GM12891 (cell line): ENCODE measurements at regions not wholly inside any gene's neighbourhood (a gene's known extent, or its start where the extent isn't known, plus 50 kb on each side); places are given as distances from the start of the nearest gene placed in this dataset.

Experiments
- DNase-seq: peaks from one replicate; pipeline ENCODE4 v3.0.0; 2011; ENCODE audit warnings: low spot score; ENCODE audit not compliant: insufficient read length
- FAIRE-seq: peaks from 2 replicates; lab custom pipeline; 2011; peaks lifted over from hg19 to GRCh38; lab: Jason Lieb, UNC
- PAX5 ChIP-seq: IDR thresholded peaks from 2 replicates; pipeline ENCODE4 v1.6.1; 2011; ENCODE audit warnings: low read length, moderate library complexity, mild to moderate bottlenecking; ENCODE audit not compliant: insufficient read depth, severe bottlenecking
- POLR2A ChIP-seq: IDR thresholded peaks from 2 replicates; pipeline ENCODE4 v1.6.1; 2011; ENCODE audit warnings: low read depth, low read length, control low read depth
- POLR2AphosphoS5 ChIP-seq: IDR thresholded peaks from 2 replicates; pipeline ENCODE4 v1.6.1; 2011; ENCODE audit warnings: low read depth, low read length, control low read depth
- POU2F2 ChIP-seq: IDR thresholded peaks from 2 replicates; pipeline ENCODE4 v1.6.1; 2011; ENCODE audit warnings: low read depth, mild to moderate bottlenecking, control low read depth, low read length, moderate library complexity
- SPI1 ChIP-seq: IDR thresholded peaks from 2 replicates; pipeline ENCODE4 v1.6.1; 2011; ENCODE audit warnings: low read depth, low read length, control low read depth
- TAF1 ChIP-seq: IDR thresholded peaks from 2 replicates; pipeline ENCODE4 v1.6.1; 2011; ENCODE audit warnings: low read depth, low read length, control low read depth

- DNase-seq (no peak), FAIRE-seq (no peak)
- TF ChIP-seq SPI1 (no peak), TAF1 (no peak), POLR2AphosphoS5 (no peak), PAX5 (no peak), POU2F2 (no peak), POLR2A (no peak)
Measured at GRCh38 chr3:40631341-40631995, 106.7 kb downstream of the ZNF621 start.

- no peak for DNase-seq
- no peak for FAIRE-seq
- TF ChIP-seq SPI1 (no peak), PAX5 (no peak), POLR2AphosphoS5 (no peak), TAF1 (no peak), POLR2A (no peak), POU2F2 (no peak)
Measured at GRCh38 chr3:40637906-40638305, 113.1 kb downstream of the ZNF621 start.

GRCh38 chr3:40639006-40639405, 114.2 kb downstream of the ZNF621 start:
- no peak for FAIRE-seq
- TF ChIP-seq POLR2AphosphoS5 (no peak), TAF1 (no peak), POLR2A (no peak), SPI1 (no peak), POU2F2 (no peak), PAX5 (no peak)
- no peak for DNase-seq

GRCh38 chr3:40642812-40643211, 118.1 kb downstream of the ZNF621 start:
- DNase-seq (no peak), FAIRE-seq (no peak)
- TF ChIP-seq POLR2AphosphoS5, result no peak
- TF ChIP-seq TAF1, result no peak
- no peak for TF ChIP-seq POLR2A
- no peak for TF ChIP-seq SPI1
- TF ChIP-seq PAX5, result no peak
- no peak for TF ChIP-seq POU2F2

GRCh38 chr3:40645883-40646282, 121.1 kb downstream of the ZNF621 start:
- DNase-seq (no peak), FAIRE-seq (no peak)
- TF ChIP-seq POLR2AphosphoS5 (no peak), SPI1 (no peak), POLR2A (no peak), POU2F2 (no peak), PAX5 (no peak), TAF1 (no peak)

- TF ChIP-seq TAF1 (no peak), POLR2AphosphoS5 (no peak), POLR2A (no peak), POU2F2 (no peak), PAX5 (no peak), SPI1 (no peak)
- FAIRE-seq (no peak), DNase-seq (no peak)
Measured at GRCh38 chr3:40649346-40649745, 124.6 kb downstream of the ZNF621 start.

- TF ChIP-seq POU2F2 (no peak), POLR2AphosphoS5 (no peak), PAX5 (no peak)
- FAIRE-seq, result no peak
- no peak for DNase-seq
Measured at GRCh38 chr3:40652072-40652471, 127.3 kb downstream of the ZNF621 start.

- TF ChIP-seq POLR2AphosphoS5 (no peak), POLR2A (no peak), PAX5 (no peak), POU2F2 (no peak), SPI1 (no peak), TAF1 (no peak)
- no peak for FAIRE-seq
- DNase-seq, result no peak
Measured at GRCh38 chr3:40653001-40653400, 128.2 kb downstream of the ZNF621 start.

GRCh38 chr3:40653878-40654277, 129.1 kb downstream of the ZNF621 start:
- DNase-seq (no peak), FAIRE-seq (no peak)

GRCh38 chr3:40655551-40655950, 130.8 kb downstream of the ZNF621 start:
- FAIRE-seq, result no peak
- no peak for DNase-seq
- no peak for TF ChIP-seq PAX5
- TF ChIP-seq SPI1, result no peak
- no peak for TF ChIP-seq POLR2AphosphoS5

More at GRCh38 chr3:40653878-40654277, 129.1 kb downstream of the ZNF621 start:
- TF ChIP-seq POU2F2, result no peak
- no peak for TF ChIP-seq TAF1
- TF ChIP-seq SPI1, result no peak
- no peak for TF ChIP-seq PAX5
- no peak for TF ChIP-seq POLR2AphosphoS5
- no peak for TF ChIP-seq POLR2A
